AG09319 (cell line): ENCODE measurements at regions not wholly inside any gene's neighbourhood (a gene's known extent, or its start where the extent isn't known, plus 50 kb on each side); places are given as distances from the start of the nearest gene placed in this dataset.

Experiments used
- DNase-seq: peaks from one replicate; pipeline ENCODE4 v3.0.0-alpha.2; 2010; ENCODE audit warnings: low read depth; ENCODE audit errors: extremely low read depth
- TF ChIP-seq, protein P1 (sequence below): IDR thresholded peaks from 2 replicates; pipeline ENCODE4 v1.5.1; 2011; ENCODE audit warnings: low read depth, mild to moderate bottlenecking, inconsistent platforms, low read length, moderate library complexity

DNA sequence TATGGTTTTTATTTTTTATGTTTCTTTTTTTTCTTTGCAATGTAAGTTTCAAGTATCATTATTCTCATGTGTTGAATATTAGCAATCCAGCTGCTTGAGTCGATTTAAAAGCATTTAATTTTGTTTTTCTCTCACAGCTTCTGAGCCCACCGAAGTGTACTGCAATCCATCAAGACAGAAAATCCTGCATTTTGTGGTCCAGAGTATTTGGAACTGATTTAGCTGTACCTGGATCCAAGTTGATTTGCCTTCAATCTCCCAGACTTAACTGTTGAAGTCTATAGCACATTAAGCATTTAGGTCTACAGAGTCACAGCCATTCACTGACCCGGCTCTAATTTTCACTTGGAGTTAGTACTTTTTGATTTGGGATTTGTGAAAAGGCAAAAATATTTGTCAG, 622.9 kb upstream of the ADAMTS5 start:
- no peak for DNase-seq
- TF ChIP-seq, protein P1, sequence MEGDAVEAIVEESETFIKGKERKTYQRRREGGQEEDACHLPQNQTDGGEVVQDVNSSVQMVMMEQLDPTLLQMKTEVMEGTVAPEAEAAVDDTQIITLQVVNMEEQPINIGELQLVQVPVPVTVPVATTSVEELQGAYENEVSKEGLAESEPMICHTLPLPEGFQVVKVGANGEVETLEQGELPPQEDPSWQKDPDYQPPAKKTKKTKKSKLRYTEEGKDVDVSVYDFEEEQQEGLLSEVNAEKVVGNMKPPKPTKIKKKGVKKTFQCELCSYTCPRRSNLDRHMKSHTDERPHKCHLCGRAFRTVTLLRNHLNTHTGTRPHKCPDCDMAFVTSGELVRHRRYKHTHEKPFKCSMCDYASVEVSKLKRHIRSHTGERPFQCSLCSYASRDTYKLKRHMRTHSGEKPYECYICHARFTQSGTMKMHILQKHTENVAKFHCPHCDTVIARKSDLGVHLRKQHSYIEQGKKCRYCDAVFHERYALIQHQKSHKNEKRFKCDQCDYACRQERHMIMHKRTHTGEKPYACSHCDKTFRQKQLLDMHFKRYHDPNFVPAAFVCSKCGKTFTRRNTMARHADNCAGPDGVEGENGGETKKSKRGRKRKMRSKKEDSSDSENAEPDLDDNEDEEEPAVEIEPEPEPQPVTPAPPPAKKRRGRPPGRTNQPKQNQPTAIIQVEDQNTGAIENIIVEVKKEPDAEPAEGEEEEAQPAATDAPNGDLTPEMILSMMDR: no peak

DNA sequence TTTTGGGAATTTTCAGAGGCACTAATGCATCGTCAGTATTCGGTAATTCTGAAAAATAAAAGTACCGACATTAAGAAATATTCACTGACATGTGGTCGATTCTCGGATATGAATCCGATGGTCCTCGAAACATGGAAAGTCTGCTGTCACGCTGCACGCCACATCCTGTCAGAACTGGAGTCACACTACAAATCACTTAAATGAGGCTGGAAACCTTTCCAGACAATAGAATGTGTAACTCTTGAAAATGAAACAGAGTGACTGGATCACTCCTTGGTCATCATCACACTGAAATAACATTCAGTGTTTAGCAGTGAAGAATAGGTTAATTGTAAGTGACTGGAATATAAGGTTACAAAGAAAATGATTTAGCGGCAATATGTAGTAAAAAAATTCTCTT, 620.1 kb upstream of the ADAMTS5 start:
- TF ChIP-seq, protein P1: no peak
- DNase-seq: no peak

DNA sequence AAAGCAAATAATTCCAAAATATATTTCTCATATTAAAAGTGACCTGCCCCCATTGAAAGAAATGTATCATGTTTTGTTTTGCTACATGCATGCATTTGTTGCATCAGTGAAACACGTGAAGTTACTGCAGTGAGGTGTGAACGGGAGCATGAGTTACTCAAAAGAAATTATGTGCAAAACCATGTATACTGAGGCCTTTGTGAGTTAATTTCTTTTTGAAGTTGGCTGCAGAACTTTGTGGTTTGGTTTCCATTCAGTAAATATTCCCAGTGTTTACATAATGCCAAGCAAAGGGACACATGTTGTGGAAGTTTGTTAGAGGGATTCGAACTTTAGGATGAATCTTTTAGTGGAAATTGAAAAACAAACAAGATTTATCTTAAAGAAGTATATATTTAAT, 619.4 kb upstream of the ADAMTS5 start:
- DNase-seq: no peak
- TF ChIP-seq, protein P1: no peak

DNA sequence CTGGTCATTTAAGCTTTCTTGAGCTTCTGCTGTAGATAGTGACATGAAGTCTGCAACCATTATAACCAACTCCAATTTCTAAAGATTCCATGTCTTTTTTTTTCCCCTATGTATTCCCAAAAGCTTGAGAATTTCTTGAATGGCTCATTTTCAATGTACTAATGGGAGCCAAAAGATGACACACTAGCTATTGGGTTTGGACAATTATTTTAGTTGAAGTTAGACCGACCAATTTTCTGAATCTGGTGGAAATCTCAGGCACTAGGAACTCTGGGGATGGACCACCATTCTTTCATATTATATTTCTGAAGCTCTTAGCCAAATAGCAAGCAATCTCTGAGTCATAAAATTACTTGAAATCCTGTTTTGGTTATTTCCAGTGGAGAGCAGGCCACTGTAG, 617.4 kb upstream of the ADAMTS5 start:
- TF ChIP-seq, protein P1: no peak
- DNase-seq: no peak

DNA sequence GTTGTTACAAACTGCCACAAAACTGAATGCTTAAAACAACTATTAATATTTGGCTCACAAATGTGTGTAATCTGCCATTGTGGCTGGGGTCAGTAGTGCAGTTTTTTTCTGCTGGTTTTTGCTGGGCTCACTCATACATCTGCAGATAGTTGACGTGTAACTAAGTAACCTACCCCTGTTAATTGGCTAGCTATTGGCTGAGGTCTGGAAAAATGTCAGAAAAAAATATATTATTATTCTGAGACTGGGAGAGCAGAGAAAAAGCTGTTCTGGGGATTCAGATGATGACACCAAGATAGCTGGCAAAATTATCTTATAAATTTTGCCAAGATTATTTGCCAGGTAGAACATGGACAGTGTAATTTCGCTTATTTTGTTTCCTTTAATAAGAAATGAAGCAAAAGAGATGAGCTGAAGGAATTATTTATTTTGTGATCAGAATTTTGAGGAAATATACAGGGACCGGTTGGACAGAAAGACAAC, 616.1 kb upstream of the ADAMTS5 start:
- no peak for DNase-seq
- TF ChIP-seq, protein P1: no peak

DNA sequence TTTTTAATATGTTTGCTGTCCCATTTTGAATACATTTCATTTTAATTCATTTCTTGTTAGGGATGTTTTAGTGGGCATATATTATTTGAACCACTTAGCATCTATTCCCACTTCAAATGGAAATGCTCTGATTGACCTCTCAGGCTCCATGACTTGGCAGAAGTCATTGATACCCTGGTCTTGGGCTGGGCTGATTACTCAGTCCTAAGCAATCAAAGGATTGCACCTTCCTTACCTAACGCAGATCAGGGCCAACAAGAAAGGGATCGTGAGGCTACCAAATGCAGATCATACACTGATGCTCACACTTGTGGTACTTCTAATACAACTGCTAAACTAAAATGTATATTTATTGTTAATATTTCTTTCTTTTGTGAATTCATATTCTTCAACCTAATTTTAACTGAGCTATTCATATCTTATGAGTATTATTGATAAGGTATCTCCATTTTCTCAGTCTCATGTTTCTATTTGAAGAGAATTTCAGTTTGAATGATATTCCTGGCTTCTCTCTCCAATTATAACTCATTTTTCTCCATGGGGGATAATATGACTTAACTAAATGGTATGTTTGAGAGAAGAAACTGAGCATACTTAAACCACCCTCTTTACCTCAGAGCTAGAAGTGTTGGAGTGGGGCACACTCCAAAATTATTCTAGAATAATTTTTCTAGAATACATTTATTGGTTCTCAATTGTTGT, 615.5 kb upstream of the ADAMTS5 start:
- TF ChIP-seq, protein P1: no peak

DNA sequence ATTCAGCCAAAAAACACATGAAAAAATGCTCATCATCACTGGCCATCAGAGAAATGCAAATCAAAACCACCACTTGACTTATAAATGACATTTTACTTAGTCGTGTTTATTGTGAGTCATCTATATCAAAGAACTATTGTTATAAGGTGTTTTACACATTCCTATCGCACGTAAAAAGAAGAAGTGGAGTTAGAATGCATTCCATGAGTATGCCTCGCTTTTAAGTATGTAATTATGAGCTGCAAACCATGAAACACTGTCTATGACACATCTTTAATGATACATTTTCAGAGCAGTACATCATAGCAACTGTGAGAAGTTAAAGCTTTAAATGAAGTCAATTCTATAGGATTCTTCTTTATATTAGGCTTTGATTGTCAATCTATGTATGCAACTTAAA, 614.3 kb upstream of the ADAMTS5 start:
- TF ChIP-seq, protein P1: no peak
- no peak for DNase-seq

More for the DNA sequence above, 615.5 kb upstream of the ADAMTS5 start:
- DNase-seq: no peak
